GM19452 (cell line): ENCODE measurements at regions not wholly inside any gene's neighbourhood (a gene's known extent, or its start where the extent isn't known, plus 50 kb on each side); places are given as distances from the start of the nearest gene placed in this dataset.
"Not testable (repeated sequence)": the region's sequence is repeated elsewhere in the genome, so short reads cannot be mapped to it uniquely, and the experiment has no call there.

Source experiments
- ATAC-seq: cut with Tn5 transposase; IDR thresholded peaks from one replicate; pipeline ENCODE4 v1.9.1; 2021; ENCODE audit not compliant: unreplicated experiment

- no peak for ATAC-seq
Observed at GRCh38 chr1:96559707-96560596, 161.6 kb upstream of the PTBP2 start.

DNA sequence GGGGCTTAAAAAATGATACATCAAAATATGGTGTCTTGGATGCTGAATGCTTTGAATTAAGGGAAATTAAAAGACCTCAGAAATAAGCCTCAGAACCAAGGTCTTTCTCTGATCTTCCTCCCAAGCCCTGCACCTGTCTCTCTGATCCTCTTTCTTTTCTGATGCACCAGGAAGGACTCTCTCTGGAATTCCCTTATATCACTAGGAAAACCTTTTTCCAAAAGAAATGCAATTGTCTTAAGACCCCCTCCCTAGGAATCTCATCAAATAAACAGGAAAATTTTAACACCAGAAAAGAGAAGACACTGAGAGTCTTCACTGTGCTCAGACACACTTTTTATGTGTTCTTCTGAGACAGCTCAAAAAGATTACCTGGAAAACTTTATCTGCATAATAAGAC is 159.5 kb upstream of the PTBP2 start:
- ATAC-seq: no peak

DNA sequence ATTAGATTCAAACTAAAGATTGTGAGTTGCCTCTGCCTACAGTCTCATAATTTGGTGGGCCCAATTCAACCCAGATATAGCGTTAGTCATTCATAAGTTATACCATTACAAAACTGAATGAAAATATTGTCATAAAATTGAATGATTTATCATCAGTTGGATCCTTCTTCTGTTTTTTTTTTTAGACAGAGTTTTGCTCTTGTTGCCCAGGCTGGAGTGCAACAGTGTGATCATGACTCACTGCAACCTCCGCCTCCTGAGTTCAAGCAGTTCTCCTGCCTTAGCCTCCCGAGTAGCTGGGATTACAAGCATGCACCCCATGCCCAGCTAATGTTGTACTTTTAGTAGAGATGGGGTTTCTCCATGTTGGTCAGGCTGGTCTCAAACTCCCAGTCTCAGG is 157.2 kb upstream of the PTBP2 start:
- ATAC-seq: not testable (repeated sequence)

DNA sequence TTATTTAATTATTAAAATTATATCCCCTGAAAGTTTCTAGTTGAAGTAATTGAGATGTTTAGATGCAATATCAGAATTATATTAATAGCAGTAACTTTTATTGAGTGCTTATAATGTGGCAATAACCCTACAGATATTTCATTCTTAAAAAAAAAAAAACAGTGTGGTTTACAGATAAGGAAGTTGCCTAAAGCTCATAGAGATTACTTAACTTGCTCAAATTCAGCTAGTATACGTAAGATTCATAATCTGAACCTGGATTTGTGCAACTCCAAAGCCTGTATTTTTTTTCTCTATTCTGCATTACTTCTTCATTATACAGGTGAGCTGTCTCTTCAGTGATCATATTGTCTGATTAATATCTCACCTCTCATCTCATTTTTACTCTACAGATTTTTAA is 156.0 kb upstream of the PTBP2 start:
- no peak for ATAC-seq

DNA sequence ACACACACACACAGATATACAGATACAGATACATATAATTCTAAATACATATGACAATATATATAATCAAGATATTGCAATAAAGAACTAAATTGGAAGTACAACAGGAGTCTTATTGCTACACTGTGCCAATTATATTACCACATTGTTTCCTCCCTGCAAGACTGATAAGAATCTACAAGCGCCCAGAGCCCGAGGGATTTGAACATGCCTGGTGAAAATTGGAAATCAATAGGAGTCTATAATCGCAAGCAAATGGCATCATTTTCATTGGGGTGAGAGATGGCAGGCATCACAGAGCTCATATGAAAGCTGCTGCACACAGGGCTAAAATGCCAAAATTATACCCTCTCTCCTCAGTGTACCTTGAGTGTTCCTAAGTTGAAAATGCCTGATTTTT is 152.9 kb upstream of the PTBP2 start:
- ATAC-seq: no peak

DNA sequence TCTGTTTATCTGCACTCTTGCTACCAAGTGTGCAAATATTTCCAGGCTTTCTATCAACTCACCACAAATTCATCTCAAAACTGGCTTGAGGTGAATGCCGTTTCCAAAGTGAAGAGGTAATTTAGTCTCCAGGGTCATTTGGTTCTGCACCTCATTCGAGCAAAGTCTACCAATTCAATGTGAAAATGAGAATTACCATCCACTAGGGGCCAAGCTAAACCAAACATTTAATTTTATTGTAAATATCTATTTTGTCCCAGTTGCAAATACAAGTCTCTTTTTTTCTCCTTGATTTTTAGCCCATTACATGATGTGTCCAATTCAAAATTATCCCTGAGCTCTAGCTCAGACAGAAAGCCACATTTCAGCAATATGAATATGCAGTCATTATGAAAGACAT is 152.3 kb upstream of the PTBP2 start:
- no peak for ATAC-seq

DNA sequence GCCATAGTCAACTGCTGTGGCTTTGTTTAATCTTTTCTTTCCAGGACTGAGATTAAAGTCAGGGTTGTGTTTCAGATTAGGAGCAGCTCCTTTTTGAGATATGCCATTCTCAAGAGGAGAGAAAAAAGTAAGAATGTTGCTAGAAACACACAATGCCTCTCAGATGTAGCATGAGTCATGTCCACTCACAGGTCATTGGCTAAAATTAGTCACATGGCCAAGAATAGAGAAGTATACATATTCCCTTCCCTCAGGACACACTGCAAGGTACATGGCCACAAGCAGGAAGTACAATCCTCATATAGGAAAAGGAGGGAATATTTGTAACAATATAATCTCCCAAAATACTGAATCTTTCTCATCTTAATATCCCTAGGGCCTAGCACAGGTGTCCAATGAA is 141.9 kb upstream of the PTBP2 start:
- no peak for ATAC-seq

GRCh38 chr1:96580920-96581319 is 140.7 kb upstream of the PTBP2 start:
- no peak for ATAC-seq

GRCh38 chr1:96581772-96582171 is 139.8 kb upstream of the PTBP2 start:
- ATAC-seq: no peak

DNA sequence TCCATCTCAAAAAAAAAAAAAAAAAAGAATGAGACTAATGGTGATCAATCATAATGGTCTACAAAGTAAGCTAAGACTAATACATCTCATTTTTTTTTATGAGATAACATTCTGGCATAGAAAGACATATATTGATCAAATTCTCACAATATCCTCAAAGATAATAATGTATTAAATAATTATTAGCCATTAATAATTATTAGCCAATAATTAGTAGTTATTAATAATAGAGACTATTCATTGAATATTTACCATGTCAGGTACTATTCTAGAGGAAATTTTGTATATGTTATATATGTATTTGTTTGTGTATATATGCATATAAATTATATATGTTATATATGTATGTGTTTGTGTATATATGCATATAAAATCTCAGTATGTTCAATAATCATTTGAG is 137.7 kb upstream of the PTBP2 start:
- no peak for ATAC-seq

DNA sequence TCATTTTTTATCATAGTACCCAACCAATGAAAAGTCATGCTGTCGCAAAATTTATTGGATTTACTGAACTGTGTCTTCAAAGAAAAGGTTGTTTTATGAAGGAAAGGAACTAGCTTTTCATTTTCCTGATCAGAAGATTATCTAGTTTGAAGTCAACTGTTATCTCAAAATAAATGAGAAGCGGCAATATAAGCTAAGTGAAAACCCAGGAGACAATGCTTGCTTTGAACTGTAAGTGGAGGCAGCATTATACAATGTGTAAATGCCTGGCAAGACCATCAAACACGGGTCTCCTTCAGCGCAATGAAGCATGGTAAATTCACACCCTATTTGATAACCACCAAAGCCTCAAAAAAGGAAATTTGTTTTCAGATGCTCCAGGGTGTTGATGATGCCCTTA is 134.4 kb upstream of the PTBP2 start:
- ATAC-seq: no peak

DNA sequence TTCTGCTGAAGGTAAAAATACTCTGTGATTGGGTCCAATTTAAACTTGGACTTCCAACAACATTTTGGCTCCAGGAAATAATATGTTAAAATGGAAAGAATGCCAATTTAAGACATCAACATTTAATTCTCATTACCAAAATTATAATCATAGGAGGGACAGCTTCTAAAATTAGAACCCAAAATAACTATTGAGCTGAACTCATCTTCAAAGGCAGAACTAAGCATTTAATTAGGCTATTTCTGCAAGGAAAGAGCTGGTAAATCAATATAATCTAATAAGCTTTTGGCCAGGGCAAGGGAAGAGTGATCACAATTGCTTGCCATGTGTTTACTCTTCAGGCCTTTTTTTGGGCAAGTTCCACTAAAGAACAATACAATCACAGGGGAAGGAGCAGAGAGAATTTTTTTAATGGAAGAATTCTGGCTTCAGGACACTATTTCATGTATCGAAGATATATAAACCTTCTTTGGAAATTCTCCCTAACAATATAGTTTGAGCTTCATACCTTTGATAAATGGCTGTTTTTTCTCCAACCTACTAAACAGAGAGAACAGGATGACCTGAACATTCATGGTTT is 133.1 kb upstream of the PTBP2 start:
- ATAC-seq: no peak

DNA sequence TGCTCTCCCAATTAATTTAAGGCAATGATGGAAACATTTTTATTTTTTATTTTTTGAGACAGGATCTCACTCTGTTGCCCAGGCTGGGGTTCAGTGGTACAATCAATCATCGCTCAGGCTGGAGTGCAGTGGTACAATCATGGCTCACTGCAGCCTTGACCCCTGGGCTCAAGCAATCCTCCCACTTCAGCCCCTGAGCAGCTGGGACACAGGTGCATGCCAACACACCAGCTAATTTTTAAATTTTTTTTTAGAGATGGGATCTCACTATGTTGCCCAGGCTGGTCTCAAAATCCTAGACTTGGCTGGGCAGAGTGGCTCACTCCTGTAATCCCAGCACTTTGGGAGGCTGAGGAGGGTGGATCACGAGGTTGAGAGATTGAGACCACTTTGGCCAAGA is 126.1 kb upstream of the PTBP2 start:
- ATAC-seq: not testable (repeated sequence)

- ATAC-seq: peak; percentile 58
Observed at GRCh38 chr1:96596226-96596922, 125.2 kb upstream of the PTBP2 start.

GRCh38 chr1:96597218-96597617 is 124.4 kb upstream of the PTBP2 start:
- no peak for ATAC-seq

DNA sequence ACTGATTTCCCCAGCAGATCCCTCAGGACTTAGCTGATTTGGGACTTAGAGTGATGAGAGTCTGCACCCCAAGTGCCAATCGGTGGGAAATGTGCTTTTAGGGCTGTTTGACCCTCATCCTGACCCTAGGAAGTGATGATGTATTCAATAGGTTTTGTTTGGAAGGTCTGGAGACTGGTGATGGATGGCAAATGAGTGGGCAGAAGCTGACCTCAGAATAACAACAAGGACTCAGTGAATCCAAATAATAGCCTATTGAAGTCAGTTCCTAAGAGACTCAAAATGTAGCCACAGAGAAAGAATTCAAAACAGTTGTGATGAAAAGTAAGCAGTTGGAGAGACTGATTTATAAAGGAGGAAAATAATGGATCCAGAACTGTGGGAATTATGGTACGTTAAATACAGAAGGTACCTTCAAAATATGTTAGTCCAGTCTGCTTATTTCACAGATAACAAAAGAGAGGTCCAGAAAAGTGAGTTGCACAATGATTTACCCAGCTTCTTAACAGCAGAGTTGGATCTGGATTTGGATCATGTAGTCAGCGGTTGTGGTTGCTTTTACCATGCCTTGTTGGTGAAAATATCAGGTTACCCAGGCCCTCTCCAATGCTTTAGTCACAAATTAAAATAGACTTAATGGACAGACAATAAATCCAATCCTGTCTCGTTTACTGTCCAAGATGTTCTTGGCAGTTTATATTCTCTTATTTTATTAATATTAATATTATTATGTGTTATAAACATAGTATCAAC is 123.0 kb upstream of the PTBP2 start:
- no peak for ATAC-seq

DNA sequence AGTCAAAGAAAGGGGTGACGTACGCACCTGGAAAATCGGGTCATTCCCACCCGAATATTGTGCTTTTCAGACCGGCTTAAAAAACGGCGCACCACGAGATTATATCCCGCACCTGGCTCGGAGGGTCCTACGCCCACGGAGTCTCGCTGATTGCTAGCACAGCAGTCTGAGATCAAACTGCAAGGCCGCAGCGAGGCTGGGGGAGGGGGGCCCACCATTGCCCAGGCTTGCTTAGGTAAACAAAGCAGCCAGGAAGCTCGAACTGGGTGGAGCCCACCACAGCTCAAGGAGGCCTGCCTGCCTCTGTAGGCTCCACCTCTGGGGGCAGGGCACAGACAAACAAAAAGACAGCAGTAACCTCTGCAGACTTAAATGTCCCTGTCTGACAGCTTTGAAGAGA is 117.0 kb upstream of the PTBP2 start:
- not testable (repeated sequence) for ATAC-seq

DNA sequence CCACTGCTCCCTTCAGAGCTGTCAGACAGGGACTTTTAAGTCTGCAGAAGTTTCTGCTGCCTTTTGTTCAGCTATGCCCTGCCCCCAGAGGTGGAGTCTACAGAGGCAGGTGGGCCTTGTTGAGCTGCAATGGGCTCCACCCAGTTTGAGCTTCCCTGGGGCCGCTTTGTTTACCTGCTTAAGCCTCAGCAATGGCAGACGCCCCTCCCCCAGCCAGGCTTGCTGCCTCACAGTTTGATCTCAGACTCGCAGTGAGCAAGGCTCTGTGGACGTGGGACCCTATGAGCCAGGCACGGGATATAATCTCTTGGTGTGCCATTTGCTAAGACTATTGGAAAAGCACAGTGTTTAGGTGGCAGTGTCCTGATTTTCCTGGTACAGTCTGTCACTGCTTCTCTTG is 104.2 kb upstream of the PTBP2 start:
- not testable (repeated sequence) for ATAC-seq

GRCh38 chr1:96632045-96632664 is 89.4 kb upstream of the PTBP2 start:
- no peak for ATAC-seq

DNA sequence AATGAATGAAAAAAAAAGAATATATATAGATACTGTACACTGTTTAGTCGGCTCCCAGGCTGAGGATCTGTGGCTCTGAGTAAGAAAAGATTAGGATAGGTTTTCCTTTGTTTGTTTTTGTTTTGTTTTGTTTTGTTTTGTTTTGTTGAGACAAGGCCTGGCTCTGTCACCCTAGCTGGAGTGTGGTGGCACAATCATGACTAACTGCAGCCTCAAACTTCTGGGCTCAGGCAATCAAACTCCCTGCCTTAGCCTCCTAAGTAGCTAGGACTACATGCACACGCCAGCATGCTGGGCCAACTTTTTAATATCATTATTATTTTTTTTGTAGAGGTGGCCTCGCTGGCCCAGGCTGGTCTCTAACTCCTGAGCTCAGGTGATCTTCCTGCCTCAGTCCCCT is 87.9 kb upstream of the PTBP2 start:
- no peak for ATAC-seq

GRCh38 chr1:96634883-96635282 is 86.7 kb upstream of the PTBP2 start:
- ATAC-seq: no peak
